Epithelial cell of esophagus (primary cell): ENCODE measurements at regions not wholly inside any gene's neighbourhood (a gene's known extent, or its start where the extent isn't known, plus 50 kb on each side); places are given as distances from the start of the nearest gene placed in this dataset.
"Not testable (repeated sequence)": the region's sequence is repeated elsewhere in the genome, so short reads cannot be mapped to it uniquely, and the experiment has no call there.

Source experiments
- DNase-seq: peaks from one replicate; pipeline ENCODE4 v3.0.0; 2010; ENCODE audit warnings: low read depth
- H3K4me3 ChIP-seq: 2 replicates; pipeline ENCODE4 v1.5.1; 2011; ENCODE audit warnings: mild to moderate bottlenecking, low read length, control low read depth
- CTCF ChIP-seq: IDR thresholded peaks from 2 replicates; pipeline ENCODE4 v1.5.1; 2011; ENCODE audit warnings: low read depth, mild to moderate bottlenecking, low read length, control low read depth, inconsistent platforms; ENCODE audit not compliant: insufficient read depth; ENCODE audit errors: missing control alignments

DNA sequence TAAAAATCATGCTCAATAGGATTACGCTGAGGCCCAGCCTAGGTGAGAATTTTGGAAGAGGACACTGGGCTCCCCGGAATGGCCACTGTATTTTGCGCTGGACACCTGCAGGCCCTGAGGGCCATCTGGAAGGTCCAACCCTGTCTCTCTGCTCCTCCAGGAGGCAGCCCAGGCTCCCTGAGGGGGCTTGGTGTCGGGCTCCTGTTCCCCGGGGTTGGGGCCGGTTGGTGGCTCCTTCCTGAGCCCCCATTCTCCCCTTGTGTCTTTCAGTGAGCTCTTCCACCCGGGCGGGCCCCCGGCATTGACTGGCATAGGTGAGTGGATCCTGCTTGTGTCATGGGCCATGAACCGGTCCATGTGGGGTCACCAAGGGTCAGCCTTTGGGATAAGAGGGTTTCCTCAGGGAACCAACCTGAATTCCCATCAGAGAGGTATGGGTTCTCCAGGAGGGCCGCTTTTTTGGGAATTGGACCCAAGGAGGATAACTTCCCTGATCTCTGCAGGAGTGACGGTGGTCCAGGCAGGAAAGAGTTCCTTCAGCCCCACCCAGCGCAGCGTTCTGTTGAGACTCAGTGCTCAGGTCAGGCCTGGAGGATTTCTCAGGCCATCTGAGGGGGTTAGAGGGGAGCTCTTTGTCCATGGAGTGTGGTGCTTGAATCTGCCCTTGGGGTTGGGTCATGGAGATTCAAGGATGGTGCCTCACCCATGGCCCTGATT lies 187.8 kb downstream of the UBE3A start:
- TF ChIP-seq CTCF, result no peak
- H3K4me3 ChIP-seq, result no peak overlapping the region
- no peak for DNase-seq

GRCh38 chr15:25251700-25252390 lies 187.0 kb downstream of the UBE3A start:
- DNase-seq, result no peak
- no peak overlapping the region for H3K4me3 ChIP-seq
- TF ChIP-seq CTCF, result no peak

DNA sequence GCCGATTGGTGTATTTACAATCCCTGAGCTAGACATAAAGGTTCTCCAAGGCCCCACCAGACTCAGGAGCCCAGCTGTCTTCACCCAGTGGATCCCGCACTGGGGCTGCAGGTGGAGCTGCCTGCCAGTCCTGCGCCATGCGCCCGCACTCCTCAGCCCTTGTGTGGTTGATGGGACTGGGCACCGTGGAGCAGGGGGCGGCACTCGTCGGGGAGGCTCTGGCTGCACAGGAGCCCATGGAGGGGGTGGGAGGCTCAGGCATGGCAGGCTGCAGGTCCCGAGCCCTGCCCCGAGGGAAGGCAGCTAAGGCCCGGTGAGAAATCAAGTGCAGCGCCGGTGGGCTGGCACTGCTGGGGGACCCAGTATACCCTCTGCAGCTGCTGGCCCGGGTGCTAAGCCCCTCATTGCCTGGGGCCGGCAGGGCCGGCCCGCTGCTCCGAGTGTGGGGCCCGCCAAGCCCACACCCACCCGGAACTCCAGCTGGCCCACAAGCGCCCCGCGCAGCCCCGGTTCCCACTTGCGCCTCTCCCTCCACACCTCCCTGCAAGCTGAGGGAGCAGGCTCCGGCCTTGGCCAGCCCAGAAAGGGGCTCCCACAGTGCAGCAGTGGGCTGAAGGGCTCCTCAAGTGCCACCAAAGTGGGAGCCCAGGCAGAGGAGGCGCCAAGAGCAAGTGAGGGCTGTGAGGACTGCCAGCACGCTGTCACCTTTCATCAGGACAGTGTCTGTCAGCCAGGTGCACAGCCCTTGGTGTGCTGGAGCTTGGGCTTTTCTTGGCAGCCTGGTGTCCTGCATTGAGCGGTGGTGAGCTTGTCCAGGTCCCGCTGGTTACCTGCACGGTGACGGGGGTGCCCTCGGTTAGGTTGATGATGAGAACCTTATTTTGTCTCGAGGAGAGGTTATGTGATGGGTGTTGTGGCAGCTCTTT lies 185.5 kb downstream of the UBE3A start:
- not testable (repeated sequence) for DNase-seq, H3K4me3 ChIP-seq

DNA sequence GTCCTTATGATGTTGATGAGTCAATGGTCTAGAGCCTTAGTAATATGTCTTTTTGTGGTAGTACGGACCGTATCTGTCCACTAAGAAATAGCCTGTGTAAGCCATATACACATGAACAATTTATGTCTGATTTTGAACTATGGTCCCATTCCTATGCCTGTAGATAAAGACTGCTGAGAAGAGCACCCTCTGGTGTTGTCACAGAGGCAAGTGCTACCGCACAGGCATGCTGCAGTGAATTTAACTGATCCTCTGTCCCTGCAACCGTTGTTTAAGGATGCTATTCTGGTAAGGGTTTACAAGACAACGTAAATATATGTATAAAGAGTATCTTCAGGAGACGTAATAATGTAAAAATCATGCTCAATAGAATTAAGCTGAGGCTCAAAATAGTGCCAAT lies 170.7 kb downstream of the UBE3A start:
- TF ChIP-seq CTCF, result peak; percentile 17
- H3K4me3 ChIP-seq, result no peak overlapping the region
- DNase-seq, result peak; percentile 8
